C4-2B (cell line): ENCODE measurements at regions not wholly inside any gene's neighbourhood (a gene's known extent, or its start where the extent isn't known, plus 50 kb on each side); places are given as distances from the start of the nearest gene placed in this dataset.

Experiments
- H3K27ac ChIP-seq: fragments of 450-650 bp; 2 replicates; pipeline ENCODE4 v1.5.1; 2017
- ZFX ChIP-seq: fragments of 450-650 bp; IDR thresholded peaks from 2 replicates; pipeline ENCODE4 v1.6.1; 2017
- TF ChIP-seq, protein P1 (sequence below): fragments of 450-650 bp; conservative IDR thresholded peaks from 2 replicates; pipeline ENCODE4 v1.5.1; 2017; ENCODE audit warnings: mild to moderate bottlenecking

DNA sequence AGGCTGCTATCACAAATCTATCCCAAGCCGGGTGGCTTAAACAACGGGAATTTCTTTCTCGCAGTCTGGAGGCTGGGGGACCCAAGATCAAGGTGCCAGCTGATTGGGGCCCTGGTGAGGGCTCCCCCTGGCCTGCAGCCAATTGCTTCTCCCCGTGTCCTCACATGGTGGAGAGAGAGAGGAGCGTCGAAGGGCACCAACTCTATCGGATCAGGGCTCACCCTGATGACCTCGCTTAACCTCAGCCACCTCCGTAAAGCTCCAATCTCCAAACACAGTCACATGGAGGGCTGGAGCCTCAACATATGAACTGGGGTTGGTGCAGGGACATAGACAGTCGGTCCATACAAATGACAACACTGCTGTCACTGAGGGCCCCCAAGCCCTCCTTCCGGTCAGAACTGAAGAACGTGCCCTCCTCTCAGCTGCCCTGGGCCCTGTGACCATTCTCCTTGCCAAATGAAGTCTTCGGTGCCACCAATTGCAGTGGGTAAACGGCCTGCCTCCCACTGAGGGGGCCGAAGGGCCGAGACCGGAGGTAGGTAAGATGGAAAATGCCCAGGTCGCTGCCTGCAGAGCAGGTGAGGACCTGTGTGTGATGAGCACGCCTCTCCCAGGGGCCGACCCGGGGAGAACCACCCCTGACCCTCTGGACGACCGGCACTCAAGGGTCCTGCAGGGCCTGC, 211.0 kb downstream of the TOMM20 start:
- H3K27ac ChIP-seq, result peak overlapping the region; percentile 91
- TF ChIP-seq, protein P1, sequence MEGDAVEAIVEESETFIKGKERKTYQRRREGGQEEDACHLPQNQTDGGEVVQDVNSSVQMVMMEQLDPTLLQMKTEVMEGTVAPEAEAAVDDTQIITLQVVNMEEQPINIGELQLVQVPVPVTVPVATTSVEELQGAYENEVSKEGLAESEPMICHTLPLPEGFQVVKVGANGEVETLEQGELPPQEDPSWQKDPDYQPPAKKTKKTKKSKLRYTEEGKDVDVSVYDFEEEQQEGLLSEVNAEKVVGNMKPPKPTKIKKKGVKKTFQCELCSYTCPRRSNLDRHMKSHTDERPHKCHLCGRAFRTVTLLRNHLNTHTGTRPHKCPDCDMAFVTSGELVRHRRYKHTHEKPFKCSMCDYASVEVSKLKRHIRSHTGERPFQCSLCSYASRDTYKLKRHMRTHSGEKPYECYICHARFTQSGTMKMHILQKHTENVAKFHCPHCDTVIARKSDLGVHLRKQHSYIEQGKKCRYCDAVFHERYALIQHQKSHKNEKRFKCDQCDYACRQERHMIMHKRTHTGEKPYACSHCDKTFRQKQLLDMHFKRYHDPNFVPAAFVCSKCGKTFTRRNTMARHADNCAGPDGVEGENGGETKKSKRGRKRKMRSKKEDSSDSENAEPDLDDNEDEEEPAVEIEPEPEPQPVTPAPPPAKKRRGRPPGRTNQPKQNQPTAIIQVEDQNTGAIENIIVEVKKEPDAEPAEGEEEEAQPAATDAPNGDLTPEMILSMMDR, result no peak
- no peak for TF ChIP-seq ZFX

DNA sequence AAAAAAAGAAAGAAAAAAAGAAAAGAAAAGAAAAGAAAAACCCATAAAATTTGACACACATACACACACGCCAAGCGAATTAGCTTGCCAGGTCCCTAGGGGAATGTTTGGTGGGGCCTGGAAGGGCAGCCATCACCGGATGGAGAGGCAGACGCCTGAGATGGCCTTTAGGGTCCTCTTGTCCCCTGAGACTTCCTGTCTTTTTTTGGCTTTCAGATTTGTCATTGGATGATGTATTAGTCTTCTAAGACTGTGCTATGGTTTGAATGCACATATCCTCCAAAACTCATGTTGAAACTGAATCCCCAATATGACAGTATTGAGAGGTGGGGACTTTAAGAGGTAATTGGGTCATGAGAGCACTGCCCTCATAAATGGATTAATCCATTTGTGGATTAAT, 211.8 kb downstream of the TOMM20 start:
- H3K27ac ChIP-seq, result peak overlapping the region; percentile 91; the same call in 1 of the 2 replicates

DNA sequence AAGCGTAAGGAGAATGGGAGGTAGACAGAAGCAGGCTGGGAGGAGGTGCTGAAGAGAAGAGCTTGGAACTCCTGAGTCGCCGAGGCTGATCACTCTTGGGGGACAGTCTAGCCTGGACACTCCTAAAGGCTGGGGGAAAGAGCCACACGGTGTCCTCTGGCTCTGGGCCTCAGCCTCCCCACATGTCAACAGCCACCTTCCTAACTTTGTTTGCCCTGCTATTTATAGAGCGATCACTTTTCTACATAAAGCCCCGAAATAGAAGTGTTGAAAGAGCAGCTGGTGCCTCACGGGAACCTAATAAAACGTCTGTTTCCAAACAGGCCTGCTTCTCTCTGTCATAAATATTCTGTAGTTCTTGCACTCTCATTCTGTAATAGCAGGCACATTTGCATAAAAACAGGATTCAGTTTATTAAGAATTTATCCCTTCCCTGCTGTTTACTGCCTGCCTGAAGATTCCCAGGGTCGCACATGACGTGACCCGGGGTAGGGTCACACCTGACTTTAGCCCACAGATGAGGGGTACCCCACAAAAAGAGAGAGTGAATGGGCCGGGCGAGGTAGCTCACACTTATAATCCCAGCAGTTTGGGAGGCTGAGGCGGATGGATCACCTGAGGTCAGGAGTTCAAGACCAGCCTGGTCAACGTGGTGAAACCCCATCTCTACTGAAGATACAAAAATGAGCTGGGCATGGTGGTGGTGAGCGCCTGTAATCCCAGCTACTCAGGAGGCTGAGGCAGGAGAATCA, 212.5 kb downstream of the TOMM20 start:
- peak overlapping the region; percentile 33 for H3K27ac ChIP-seq
- TF ChIP-seq, protein P1, result no peak
- TF ChIP-seq ZFX, result no peak

More for the DNA sequence above, 211.8 kb downstream of the TOMM20 start:
- TF ChIP-seq ZFX, result no peak
- TF ChIP-seq, protein P1, result no peak

DNA sequence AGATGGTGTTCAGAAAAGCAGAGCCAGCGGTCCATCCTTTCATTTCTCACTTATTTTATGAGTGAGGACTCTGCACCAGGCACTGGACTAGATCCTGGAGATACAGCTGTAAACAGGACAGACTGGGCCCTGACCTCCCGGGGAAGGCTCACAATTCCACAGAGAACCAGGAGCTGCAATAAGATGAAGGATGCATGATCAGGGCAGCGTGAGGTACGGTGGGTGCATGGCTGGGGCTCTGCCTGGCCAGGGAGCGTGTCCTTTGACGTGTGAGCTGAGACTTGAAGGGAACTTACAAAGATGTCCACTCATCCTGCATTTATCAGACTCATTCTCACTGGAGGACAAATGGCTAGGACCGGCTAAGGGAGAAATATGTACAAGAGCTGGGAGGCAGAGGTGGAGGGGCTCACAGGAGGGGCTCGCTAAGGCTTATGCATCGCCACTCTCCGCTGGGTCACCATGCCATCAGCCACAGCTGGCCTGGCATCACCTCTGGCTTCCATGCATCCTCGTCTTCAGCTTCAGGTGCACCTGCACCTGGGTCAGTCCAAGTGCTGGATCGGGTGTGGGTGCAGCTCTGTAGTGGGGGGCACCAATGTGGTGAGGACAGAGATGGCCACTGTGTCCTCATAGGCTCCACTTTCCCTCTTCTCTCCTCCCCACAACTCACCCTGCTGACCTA, 213.9 kb downstream of the TOMM20 start:
- no peak overlapping the region for H3K27ac ChIP-seq
- TF ChIP-seq ZFX, result no peak
- TF ChIP-seq, protein P1, result no peak

DNA sequence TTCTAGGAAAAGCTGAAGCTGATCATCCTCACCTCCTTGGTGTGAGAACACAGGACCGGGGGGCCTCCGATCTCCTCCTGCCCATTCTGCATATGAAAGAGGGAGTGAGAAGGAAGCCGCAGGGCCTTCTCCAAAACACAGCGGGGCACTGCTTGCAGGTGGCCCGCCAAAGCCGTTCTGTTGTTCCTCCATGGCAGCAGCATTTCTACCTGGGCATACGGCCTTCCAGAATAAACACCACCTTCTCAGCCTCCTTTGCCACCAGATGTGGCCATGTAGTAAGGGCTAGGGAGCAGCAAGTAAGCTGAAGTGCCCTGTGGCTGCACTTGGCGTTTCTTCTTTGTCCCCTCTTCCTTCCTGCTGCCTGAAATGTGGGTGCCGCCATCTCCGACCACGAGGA, 214.9 kb downstream of the TOMM20 start:
- H3K27ac ChIP-seq, result peak overlapping the region; percentile 0; the same call in 1 of the 2 replicates
- no peak for TF ChIP-seq ZFX
- TF ChIP-seq, protein P1, result no peak

DNA sequence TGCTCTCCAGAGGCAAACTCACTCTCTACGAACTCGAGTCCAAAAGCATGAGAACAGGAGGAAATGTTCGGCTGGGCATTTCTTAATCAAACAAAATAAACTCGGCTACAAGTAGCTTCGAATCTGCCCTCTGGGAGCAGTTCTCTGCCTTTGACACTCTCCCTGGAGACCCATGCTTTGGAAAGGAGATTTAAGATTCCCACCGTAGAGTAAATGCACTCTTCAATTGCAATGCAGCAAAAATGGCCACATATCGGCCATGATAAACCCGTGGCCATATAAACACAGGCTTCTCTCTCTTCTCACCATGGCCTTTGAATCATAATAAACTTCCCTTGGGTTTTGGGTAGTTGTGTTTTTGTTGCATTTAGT, 215.4 kb downstream of the TOMM20 start:
- TF ChIP-seq ZFX, result no peak
- TF ChIP-seq, protein P1, result no peak
- H3K27ac ChIP-seq, result 0 out of 2 replicates have a peak overlapping the region, but pooled peaks have one; percentile 0
